Muscle of leg (tissue), 3 donors: ENCODE measurements at regions not wholly inside any gene's neighbourhood (a gene's known extent, or its start where the extent isn't known, plus 50 kb on each side); places are given as distances from the start of the nearest gene placed in this dataset.

Source experiments
- DNase-seq: peaks from one replicate; pipeline ENCODE4 v3.0.0; 2013
- H3K27ac ChIP-seq: one replicate; pipeline ENCODE4 v1.5.1; 2013; ENCODE audit warnings: mild to moderate bottlenecking, low read length, control low read depth
- H3K27me3 ChIP-seq: one replicate; pipeline ENCODE4 v1.6.1; 2013; ENCODE audit warnings: low read length; ENCODE audit not compliant: control insufficient read depth, insufficient read depth
- H3K36me3 ChIP-seq: one replicate; pipeline ENCODE4 v1.6.1; 2013; ENCODE audit warnings: low read length; ENCODE audit not compliant: control insufficient read depth, insufficient read depth
- H3K4me1 ChIP-seq: one replicate; pipeline ENCODE4 v1.6.1; 2013; ENCODE audit warnings: low read length; ENCODE audit not compliant: control insufficient read depth, insufficient read depth
- H3K4me3 ChIP-seq: one replicate; pipeline ENCODE4 v1.5.1; 2013; ENCODE audit warnings: low read length, control low read depth
- H3K9me3 ChIP-seq: replicated peaks from 2 replicates; pipeline ENCODE4 v1.6.1; 2013; ENCODE audit warnings: low read depth, low read length; ENCODE audit not compliant: control insufficient read depth
- WGBS: methylation state at CpG from one replicate; pipeline ENCODE4 v1.1.5; 2013; ENCODE audit warnings: missing lambda C conversion rate; ENCODE audit not compliant: insufficient coverage; 5-methylcytosine and 5-hydroxymethylcytosine counted together

- Histone ChIP-seq H3K4me3 (no peak overlapping the region), H3K27me3 (no peaks in the 10 kb centered on the region)
Observed at GRCh38 chr3:191518861-191519260, 57.9 kb downstream of the PYDC2 start.

GRCh38 chr3:191521055-191521454 lies 60.1 kb downstream of the PYDC2 start:
- no peak for DNase-seq
- no peaks in the 10 kb centered on the region for H3K4me1 ChIP-seq
- H3K36me3 ChIP-seq, result no peaks in the 10 kb centered on the region
- H3K4me3 ChIP-seq, result no peak overlapping the region
- WGBS, result 83% methylated on average over 1 of the region's 3 CpGs
- no peak overlapping the region for H3K27ac ChIP-seq
- H3K9me3 ChIP-seq, result no peaks in the 10 kb centered on the region
- no peaks in the 10 kb centered on the region for H3K27me3 ChIP-seq

More at GRCh38 chr3:191518861-191519260, 57.9 kb downstream of the PYDC2 start:
- DNase-seq, result no peak
- Histone ChIP-seq H3K27ac (no peak overlapping the region), H3K4me1 (no peaks in the 10 kb centered on the region), H3K36me3 (no peaks in the 10 kb centered on the region), H3K9me3 (no peaks in the 10 kb centered on the region)
- 40% methylated on average over 1 of the region's 7 CpGs for WGBS

GRCh38 chr3:191523148-191523547 lies 62.2 kb downstream of the PYDC2 start:
- no peak overlapping the region for H3K27ac ChIP-seq
- no peak overlapping the region for H3K4me3 ChIP-seq
- no peaks in the 10 kb centered on the region for H3K36me3 ChIP-seq
- peak; percentile 17 for DNase-seq
- no peaks in the 10 kb centered on the region for H3K4me1 ChIP-seq
- no peaks in the 10 kb centered on the region for H3K27me3 ChIP-seq
- H3K9me3 ChIP-seq, result no peaks in the 10 kb centered on the region
- WGBS, result 31% methylated on average over 6 of the region's 8 CpGs

- H3K27me3 ChIP-seq, result no peaks in the 10 kb centered on the region
- H3K9me3 ChIP-seq, result no peaks in the 10 kb centered on the region
- no peaks in the 10 kb centered on the region for H3K4me1 ChIP-seq
- no peak for DNase-seq
- no peak overlapping the region for H3K4me3 ChIP-seq
- no peaks in the 10 kb centered on the region for H3K36me3 ChIP-seq
- WGBS, result 43% methylated on average over 1 of the region's 1 CpG
- H3K27ac ChIP-seq, result no peak overlapping the region
Observed at GRCh38 chr3:191528589-191528988, 67.6 kb downstream of the PYDC2 start.

GRCh38 chr3:191529992-191530391 lies 69.0 kb downstream of the PYDC2 start:
- Histone ChIP-seq H3K27me3 (no peaks in the 10 kb centered on the region), H3K4me1 (no peaks in the 10 kb centered on the region), H3K27ac (no peak overlapping the region), H3K36me3 (no peaks in the 10 kb centered on the region), H3K4me3 (no peak overlapping the region), H3K9me3 (no peaks in the 10 kb centered on the region)
- no CpG with 5 or more reads among the region's 5 CpGs for WGBS
- DNase-seq, result no peak

- H3K4me3 ChIP-seq, result no peak overlapping the region
- H3K4me1 ChIP-seq, result no peaks in the 10 kb centered on the region
- no peaks in the 10 kb centered on the region for H3K9me3 ChIP-seq
- H3K36me3 ChIP-seq, result no peaks in the 10 kb centered on the region
- no peak overlapping the region for H3K27ac ChIP-seq
- no CpG with 5 or more reads among the region's 5 CpGs for WGBS
- no peaks in the 10 kb centered on the region for H3K27me3 ChIP-seq
- no peak for DNase-seq
Observed at GRCh38 chr3:191531434-191531972, 70.5 kb downstream of the PYDC2 start.

- Histone ChIP-seq H3K27ac (no peak overlapping the region), H3K4me1 (no peaks in the 10 kb centered on the region), H3K27me3 (no peaks in the 10 kb centered on the region), H3K4me3 (no peak overlapping the region), H3K9me3 (no peaks in the 10 kb centered on the region), H3K36me3 (no peaks in the 10 kb centered on the region)
- DNase-seq, result no peak
- WGBS, result no CpG with 5 or more reads among the region's 1 CpG
Observed at GRCh38 chr3:191543018-191543417, 82.1 kb downstream of the PYDC2 start.

- WGBS, result no CpG with 5 or more reads among the region's 4 CpGs
Observed at GRCh38 chr3:191543897-191544296, 82.9 kb downstream of the PYDC2 start.

GRCh38 chr3:191549357-191549756 lies 88.4 kb downstream of the PYDC2 start:
- WGBS, result no CpG with 5 or more reads among the region's 1 CpG
- no peaks in the 10 kb centered on the region for H3K9me3 ChIP-seq
- no peaks in the 10 kb centered on the region for H3K36me3 ChIP-seq
- no peaks in the 10 kb centered on the region for H3K27me3 ChIP-seq
- no peak overlapping the region for H3K4me3 ChIP-seq
- no peak for DNase-seq
- no peak overlapping the region for H3K27ac ChIP-seq
- H3K4me1 ChIP-seq, result no peaks in the 10 kb centered on the region

More at GRCh38 chr3:191543897-191544296, 82.9 kb downstream of the PYDC2 start:
- no peak for DNase-seq
- no peak overlapping the region for H3K4me3 ChIP-seq
- H3K9me3 ChIP-seq, result no peaks in the 10 kb centered on the region
- no peak overlapping the region for H3K27ac ChIP-seq
- H3K4me1 ChIP-seq, result no peaks in the 10 kb centered on the region
- no peaks in the 10 kb centered on the region for H3K36me3 ChIP-seq
- no peaks in the 10 kb centered on the region for H3K27me3 ChIP-seq

- Histone ChIP-seq H3K4me3 (no peak overlapping the region), H3K9me3 (no peaks in the 10 kb centered on the region)
- DNase-seq, result no peak
Observed at GRCh38 chr3:191555037-191555436, 94.1 kb downstream of the PYDC2 start.

GRCh38 chr3:191557322-191557721 lies 96.4 kb downstream of the PYDC2 start:
- 60% methylated on average over 2 of the region's 2 CpGs for WGBS
- Histone ChIP-seq H3K27ac (no peak overlapping the region), H3K27me3 (no peaks in the 10 kb centered on the region), H3K9me3 (no peaks in the 10 kb centered on the region), H3K4me3 (no peak overlapping the region), H3K4me1 (no peaks in the 10 kb centered on the region), H3K36me3 (no peaks in the 10 kb centered on the region)
- no peak for DNase-seq

More at GRCh38 chr3:191555037-191555436, 94.1 kb downstream of the PYDC2 start:
- H3K27ac ChIP-seq, result no peak overlapping the region
- H3K27me3 ChIP-seq, result no peaks in the 10 kb centered on the region
- H3K4me1 ChIP-seq, result no peaks in the 10 kb centered on the region
- H3K36me3 ChIP-seq, result no peaks in the 10 kb centered on the region
